Kidney capillary endothelial cell (primary cell): ENCODE measurements at regions not wholly inside any gene's neighbourhood (a gene's known extent, or its start where the extent isn't known, plus 50 kb on each side); places are given as distances from the start of the nearest gene placed in this dataset.
"Not testable (repeated sequence)": the region's sequence is repeated elsewhere in the genome, so short reads cannot be mapped to it uniquely, and the experiment has no call there.

Source experiments
- DNase-seq: peaks from one replicate; pipeline ENCODE4 v3.0.0-alpha.2; 2018; ENCODE audit warnings: low spot score

DNA sequence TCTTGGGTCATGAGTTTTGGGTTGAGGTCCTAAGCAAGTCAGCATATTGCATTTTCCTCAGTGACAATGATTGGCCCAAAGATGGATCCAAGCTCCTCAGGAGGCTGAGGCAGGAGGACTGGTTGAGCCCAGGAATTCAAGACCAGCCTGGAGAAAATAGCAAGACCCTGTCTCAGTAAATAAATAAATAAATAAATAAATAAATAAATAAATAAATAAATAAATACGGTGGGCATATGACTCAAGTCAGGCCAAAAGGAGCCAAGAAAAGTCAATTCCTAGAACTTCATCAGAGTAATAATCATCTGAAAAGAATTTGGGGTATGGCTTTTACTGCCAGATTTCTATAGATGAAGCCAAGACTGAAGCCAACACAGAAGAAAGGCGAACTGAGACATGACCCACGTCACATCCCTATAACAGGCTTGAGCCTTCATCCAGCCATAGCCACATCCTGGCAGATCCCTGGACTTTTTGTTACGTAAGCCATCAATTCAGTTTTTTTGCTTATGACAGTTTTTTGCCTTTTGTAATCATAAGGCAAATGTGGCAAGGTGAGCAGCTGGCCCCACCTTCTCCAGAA, 88.5 kb upstream of the NFASC start:
- DNase-seq = no peak

DNA sequence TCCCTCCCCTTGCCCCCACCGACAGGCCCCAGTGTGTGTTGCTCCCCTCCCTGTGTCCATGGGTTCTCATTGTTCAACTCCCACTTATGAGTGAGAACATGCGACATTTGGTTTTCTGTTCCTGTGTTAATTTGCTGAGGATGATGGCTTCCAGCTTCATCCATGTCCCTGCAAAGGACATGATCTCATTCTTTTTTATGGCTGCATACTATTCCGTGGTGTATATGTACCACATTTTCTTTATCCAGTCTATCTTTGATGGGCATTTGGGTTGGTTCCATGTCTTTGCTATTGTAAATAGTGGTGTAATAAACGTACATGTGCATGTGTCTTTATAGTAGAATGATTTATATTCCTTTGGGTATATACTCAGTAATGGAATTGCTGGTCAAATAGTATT, 85.6 kb upstream of the NFASC start:
- DNase-seq = not testable (repeated sequence)

DNA sequence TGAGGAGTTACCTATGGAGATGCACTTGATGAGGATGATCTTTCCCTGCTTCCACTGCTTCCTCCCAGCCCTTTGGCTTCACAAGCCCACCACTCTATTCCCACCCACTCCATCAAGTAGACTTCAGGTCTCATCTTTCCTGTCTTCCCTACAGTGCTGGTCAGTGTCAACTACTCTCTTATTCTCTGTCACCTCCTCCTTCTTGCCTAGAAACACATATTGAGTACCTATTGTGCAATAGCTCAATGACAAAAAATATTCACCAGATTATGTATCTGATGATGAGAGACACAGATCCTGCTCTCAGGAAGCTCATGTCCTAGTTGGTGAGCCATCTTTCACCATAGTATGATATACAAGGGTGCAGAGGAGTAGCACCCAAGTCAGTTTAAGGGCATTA, 82.2 kb upstream of the NFASC start:
- DNase-seq = no peak

DNA sequence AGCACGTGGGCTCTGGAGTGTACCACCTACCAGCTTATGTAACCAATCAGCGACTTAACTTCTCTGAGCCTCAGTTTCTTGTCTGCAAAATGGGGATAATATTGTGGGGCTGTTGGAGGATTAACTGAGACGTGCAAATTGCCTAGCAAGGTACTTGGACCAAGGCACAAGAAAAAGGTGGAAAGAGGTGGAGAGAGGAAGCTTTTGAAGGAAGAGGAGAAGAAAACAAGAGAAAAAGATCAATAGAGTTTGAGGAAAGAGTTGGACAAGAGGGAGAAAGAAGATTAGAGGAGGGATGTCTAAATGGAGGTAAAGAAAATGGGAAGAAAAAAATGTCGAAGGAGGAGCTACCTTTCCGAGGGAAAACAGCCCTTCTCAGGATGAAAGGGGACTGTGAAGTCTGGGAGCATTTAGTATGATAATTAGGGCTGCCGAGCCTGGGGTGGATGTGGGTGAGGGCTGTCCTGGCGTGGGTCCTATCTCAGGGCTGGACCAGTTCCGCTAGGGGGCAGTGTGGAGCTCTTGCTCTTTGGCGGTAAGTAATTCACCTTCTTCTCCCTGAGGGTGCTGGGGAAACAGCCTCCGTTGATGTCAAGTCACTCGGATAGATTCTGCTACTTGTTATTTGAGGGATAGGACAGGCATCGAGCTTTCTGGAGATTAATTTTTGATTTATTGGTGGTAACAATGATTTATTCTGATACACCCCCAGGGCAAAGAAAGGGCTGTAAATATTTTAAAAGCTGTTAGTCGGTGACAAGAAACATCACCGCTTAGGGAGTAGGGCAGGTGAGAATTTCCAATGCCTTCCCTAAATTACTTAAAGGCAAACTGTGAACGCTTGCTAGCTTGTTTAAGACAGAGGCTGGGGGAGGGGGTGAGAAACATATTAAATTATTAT, 79.0 kb upstream of the NFASC start:
- peak; percentile 24 for DNase-seq

DNA sequence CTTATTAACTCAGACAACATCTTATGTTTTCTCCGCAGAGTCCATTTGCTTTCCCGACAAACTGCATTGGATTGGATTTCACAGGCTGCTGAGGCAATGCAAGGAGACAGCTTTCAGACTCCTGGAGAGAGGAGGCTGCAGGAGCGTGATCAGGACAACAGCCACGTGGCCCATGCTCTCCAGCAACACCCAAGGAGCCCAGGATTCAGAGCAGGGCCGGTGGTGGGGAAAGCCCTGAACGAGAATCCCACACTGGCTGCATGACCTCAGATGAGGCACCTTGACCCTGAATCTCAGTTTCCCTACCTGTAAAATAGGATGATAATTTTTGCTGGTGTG, 78.3 kb upstream of the NFASC start:
- DNase-seq = no peak

DNA sequence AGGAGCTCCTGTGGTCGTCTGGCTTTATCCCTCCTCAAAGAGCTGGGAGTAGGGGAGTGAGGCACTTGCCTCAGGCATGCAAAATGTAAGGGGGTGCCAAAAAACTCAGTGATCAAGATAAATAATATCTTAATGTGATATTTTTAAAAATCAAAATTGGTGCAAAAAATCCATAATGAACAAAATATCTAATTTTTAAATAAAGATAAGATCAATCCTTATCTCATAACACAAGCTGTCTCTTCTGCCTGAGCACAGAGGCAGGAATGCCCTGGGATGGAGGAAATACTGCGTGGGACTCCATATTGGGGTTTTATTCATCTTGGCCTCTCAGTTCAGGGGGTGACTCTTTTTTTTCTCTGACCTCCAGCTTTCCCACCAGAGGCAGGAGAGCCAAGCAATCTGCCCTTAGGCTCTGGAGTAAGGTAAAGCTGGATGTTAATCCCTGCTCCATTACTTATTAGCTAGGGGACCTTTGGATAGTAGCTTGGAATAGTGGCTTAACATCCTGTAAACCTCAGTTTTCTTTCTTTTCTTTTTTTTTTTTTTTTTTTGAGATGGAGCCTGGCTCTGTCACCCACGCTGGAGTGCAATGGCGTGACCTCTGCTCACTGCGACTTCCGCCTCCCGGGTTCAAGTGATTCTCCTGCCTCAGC, 77.3 kb upstream of the NFASC start:
- no peak for DNase-seq

DNA sequence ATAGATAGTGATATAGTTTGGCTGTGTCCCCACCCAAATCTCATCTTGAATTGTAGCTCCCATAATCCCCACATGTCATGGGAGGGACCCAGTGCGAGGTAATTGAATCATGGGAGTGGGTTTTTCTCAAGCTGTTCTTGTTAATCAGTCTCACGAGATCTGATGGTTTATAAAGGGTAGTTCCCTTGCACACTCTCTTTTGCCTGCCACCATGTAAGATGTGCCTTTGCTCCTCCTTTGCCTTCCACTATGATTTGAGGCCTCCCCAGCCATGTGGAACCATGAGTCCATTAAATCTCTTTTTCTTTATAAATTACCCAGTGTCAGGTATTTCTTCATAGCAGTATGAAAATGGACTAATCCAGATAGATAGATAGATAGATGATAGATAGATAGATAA, 73.8 kb upstream of the NFASC start:
- not testable (repeated sequence) for DNase-seq

DNA sequence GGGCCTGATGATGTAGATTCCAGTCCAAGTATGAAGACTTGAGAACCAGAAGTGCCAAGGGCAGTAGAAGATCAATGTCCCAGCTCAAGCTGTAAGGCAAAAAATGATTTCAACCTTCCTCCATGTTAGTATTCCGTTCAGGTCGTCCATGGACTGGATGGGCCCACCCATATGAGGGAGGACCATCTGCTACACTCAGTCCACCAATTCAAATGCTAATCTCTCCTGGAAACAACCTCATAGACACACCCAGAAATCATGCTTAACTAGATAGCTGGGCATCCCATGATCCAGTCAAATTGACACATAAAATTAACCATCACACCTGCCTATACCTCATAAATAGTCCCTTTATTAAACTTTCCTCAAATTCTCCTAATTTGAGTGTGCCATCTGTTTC, 73.3 kb upstream of the NFASC start:
- no peak for DNase-seq

DNA sequence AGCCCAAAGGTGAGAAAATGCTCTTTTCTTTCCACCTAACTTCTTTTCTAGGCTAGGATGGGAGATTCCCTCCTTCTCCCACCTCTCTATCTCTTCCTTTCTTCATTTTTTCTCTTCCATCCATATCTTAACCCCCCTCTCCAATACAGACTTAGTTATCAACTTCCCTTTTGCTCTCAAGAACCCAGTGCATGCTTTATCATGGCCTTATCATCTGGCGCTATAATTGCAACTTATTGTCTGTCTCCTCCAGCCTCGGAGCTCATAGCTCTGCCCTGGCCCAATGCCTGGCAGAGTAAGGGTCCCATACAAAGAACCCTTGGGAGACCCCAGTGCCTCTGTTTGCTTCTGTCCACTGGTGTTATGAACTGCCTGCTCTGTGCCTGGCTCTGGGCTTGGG, 71.0 kb upstream of the NFASC start:
- DNase-seq = no peak

DNA sequence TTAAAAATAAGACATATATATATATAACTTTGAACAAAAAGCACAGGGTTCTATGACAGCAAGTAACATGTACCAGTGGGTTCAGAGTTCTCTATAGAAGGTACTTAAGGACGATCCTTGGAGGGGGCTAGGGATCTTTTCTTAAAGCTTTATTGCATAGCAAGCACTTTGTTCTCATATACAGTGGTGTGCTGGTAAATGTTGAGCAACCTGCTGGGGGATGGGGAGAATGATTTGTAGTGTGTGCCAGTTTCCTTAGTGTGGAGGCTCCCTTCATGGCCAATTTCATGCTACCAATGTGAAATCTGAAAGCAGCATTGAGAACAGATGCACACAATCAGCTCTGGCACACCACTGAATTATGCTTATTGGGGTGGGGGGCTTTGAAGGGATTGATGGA, 69.5 kb upstream of the NFASC start:
- DNase-seq = no peak

DNA sequence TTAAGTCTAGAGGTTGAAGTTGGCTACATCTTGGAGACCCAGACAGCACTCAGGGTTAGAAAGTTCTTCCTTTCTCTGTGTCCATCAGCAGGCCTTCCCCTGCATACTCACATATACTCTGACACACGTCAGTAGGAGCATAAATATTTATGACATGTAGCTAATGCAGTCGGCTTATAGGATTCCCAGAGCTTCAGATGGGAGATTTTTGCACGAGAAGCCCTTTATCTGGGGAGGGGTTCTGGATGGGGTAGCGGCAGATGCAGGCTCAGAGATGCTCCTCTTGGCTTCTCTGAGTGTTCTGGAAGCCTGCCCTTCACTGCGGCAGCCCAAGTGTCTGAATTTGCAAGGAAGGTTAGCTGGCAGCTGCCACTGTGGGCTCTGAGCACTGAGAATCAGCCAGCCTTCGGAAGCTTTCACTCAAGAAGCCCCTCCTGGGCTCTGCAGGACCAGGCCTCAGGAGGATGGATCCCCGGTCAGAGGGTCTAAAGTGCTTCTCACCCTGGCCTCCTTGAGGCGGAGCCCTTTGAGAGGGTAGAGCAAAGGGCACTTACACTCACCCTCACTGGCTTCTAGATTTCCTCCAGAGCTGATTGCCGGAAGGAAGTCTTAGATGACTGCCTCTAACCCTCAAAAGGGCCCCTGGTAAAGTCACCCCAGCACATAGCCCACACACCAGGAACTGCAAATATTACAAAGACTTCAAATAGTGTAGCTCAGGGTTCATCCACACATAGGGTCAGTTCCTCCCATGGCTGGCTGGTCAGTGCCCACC, 68.1 kb upstream of the NFASC start:
- no peak for DNase-seq

DNA sequence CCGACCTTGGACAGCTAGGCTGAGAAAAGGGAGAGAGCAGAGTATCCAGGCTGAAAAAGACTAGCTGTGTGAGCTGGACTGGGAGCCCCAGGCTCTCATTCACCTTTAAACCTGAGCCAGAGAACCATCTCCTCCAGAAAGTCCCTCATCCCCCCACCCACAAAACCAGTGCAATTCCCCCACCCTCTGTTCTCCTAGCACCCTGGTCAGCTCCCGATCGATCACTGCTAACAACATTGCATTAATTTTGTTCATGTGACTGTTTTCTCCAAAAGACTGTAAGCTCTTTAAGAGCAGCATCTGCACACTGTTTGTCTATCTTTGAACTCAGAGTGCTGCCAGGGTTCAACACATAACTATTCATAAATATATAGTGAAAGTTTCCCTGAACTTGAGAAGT, 67.1 kb upstream of the NFASC start:
- DNase-seq = no peak

DNA sequence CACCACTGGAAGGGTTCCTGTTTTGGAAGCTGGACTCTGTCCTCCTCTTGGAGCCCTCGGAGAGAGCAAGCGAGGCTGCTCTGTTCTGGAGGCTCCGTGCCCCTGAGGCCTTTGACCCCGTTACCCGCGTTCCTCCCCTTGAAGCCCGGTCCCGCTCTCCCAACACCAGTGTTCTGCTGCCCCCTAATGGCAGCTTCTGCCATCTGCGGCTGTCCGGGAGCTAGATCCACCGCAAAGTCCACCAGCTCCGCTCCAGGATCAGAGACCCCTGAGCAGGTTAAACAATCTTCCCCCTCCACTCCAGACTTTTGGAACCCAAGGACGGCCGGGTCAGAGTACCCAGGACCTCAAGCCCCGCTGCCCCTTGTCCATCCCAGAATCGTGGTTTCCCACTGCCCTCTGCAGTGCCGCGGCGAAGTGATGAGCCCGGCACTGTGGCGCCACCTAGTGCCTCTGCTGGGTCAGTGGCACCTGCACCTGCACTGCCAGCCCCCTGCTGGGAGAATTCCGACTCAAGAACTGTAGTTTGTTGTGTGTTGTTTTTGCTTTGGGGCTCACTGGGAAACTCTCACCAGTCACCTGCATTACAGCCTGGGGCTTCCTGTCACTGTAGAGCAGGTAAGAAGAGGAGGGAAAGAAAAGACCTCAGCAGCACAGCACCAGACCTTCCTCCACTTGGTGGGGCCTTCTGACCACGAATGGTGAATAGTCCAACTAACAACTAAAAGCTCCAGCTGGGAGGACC, 63.5 kb upstream of the NFASC start:
- peak; percentile 76 for DNase-seq

DNA sequence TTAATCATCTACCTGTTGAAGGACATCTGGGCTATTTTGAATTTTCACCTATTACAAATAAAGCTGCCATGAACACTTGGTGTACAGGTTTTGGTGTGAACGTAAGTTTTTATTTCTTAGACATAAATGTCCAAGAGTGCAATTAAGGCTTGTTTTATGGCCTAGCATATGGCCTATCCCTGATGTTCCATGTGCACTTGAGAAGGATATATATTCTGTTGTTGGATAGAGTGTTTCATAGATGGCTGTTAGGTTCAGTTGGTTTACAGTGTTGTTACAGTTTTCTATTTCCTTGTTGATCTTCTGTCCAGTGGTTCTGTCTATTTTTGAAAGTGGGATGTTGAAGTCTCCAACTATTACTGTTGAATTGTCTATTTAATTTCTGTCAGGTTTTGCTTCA, 61.2 kb upstream of the NFASC start:
- no peak for DNase-seq

DNA sequence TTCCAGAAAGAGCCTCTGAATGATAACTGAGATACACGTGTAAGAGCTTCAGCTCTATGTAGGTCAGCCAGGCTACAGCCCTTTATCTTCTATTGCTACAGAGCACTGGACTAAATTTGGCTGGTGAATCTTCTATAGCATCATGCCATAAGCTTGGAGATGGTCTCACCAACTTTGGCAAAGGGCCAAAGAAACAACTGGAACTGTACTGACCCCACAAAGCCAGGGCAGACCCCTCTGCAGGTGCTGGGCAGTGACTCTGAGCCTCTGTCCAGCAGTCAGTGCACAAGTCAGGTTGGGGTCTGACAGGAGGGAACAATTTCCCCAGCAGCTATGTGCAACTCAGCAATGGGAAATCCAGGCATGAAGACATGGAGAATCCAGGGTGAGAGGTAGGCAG, 57.8 kb upstream of the NFASC start:
- no peak for DNase-seq

DNA sequence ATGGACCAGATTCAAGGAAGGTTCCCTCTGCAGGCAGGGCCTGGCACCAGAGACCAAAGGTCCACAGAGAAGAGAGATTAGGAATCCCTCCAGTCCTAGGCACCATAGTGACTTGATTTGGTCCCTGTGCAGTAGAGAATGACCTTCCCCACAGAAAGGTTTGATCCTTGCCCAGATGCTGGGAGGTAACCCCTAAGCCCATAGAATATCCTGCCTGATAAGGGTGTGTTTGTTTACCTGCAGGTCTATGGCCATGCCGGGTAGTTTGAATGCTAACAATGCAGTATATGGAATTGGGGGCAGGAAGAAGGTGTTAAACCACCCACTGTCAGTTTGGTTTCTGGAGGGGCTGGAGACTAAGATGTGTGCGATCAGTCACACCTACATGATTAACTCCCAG, 57.1 kb upstream of the NFASC start:
- no peak for DNase-seq

DNA sequence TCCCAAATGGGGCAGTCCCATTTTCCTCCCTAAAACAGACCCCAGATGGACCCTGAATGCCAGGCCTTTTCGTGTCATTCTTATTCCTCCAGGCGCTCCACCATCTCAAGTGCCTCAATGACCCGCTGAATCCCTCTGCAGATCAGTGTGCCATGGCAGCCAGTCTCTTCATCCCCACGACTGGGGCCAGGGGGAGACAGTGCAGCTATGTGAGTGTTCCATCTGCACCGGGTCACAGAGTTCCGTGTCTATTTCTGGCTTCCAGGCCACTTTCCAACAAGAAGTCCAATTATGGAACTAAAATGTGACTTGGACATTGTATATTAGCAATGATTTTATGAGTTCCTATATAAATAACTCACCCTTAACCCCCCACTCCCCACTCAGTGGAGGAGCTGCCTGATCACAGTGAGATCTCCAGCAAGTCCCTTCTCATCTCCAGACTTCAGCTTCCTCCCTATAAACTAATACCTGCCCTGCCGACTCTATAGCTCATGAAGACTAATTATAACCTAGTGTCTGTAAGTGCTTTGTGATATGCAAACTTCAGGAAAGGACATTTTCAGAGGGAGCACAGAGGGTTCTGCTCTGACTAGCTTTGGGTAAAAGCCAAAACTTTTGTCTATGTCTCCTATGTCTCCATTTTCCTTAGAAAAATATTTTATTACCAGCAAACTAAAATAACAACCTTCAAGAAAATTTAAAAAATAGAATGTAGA, 56.3 kb upstream of the NFASC start:
- no peak for DNase-seq

DNA sequence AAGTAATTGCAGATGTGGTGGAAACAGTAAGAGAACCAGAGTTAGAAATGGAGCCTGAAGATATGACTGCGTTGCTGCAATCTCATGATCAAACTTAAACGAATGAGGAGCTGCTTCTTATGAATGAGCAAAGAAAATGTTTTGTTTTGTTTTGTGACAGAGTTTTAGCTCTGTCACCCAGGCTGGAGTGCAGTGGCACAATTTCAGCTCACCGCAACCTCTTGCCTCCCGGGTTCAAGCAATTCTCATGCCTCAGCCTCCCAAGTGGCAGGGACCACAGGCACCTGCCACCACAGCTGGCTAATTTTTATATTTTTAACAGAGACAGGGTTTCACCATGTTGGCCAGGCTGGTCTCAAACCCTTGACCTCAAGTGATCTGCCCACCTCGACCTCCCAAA, 53.3 kb upstream of the NFASC start:
- DNase-seq = no peak

DNA sequence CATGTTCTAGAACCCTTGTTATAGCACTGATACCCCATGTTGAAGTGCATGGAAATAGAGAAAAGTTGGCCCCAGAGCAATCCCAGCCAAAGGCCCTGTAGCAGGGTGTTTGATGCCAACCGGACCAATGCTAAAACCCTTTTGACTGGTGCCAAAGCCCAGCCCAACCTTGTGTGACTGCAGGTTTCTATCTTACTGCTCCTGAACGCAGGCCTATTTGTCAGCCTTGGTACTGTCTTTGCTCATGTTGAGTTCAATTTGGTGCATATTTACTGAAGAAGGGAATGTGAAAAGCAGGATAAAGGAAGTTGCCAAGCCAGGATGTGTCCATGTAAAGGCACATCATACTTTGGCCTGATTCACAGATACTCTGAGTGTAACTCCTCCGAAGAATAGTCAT, 51.7 kb upstream of the NFASC start:
- no peak for DNase-seq

DNA sequence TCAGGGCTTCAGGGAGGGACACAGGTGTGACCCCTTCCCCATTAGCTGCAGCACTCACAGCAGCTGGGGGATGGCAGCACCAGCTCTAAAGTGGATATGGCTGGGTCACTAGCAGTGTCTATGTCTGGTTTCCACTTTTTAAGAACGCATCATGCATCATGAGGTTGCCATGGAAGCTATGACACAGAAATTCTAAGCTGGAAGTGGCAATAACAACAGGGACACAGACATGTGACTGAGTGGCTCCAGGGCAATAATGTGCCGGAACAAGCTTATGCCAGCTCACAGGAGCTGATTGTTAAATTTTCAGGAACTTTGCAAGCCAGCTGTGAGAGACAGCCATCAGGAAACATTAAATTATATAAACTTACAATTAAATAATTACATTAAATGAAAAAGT, 51.2 kb upstream of the NFASC start:
- no peak for DNase-seq
